ENCODE measurements at regions not wholly inside any gene's neighbourhood (a gene's known extent, or its start where the extent isn't known, plus 50 kb on each side); places are given as distances from the start of the nearest gene placed in this dataset.

DNA sequence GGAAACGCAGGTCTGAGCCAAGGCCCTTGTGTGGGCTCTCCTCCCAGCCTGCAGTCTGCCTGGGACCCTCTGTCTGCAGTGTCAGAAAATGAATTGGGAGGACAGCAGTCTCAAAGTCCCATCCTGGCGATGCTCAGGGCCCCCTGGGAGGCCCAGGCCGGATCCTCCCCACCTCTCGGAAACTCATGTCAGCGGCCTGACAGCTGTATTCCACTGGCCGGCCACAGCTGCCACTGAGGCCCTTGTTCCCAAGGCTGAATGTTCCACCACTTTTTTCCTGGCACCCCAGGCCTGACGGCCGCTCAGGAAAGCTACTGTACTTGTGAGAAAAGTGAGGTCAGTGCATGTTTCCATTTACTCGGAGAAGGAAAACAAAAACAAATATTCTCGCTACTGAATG is 180.0 kb downstream of the FGF18 start:
- H3K4me3 ChIP-seq = no peak overlapping the region
- H3K27ac ChIP-seq = no peak overlapping the region

DNA sequence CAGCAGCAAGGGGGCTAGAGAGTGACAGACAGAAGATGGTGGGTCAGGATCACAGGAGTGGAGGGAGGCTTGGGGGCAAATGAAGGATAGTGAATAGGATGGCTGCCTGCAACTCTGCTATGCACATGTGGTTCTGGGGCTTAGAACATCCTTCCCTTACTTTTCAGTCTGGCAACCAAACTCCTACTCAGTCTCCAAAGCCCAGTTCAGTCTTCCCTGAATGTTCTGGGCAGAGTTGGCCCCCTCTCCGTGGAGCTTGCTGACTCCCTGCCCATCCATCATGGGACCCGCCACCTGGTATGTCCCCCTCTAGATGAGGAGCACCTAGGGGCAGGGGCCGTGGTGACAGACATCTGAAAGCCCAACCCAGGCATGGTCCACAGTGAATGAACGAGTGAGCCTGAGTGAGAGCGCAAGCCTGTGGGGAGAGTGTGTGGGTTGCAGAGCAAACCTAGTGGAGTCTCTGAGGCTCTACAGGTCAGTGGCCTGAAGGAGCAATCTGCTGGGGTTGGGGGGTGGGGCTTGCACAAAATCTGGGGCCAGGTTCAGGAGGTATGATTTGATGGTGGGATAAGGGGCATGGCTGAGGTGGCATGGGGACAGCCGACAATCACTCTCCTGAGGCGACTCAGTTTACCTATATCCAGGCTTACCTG is 180.6 kb downstream of the FGF18 start:
- Histone ChIP-seq H3K4me3 (no peak overlapping the region), H3K27ac (no peak overlapping the region)

DNA sequence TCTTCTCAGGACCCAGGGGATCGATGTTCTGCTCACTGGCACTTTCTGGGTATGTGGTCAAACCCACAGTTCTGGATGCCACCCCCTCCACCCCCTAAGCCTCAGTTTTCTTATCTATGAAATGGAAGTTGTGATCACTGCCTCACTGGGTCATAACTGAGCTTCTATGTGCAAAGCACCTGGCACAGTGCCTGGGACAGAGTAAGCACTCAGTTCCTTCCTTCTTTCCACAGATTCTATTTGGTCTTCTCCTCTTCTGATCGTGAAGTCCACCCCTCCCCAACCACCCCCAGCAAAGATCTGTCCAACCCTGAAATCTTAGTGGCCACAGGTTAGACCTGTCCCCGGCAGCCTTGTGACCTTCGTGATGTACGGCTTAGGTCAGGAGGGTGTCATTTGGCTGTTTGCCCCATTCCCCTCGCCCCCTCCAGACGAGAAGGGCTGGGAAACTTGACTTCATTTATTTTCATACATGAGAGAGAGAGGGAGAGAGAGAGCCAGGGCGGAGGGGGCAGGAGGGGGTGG is 181.4 kb downstream of the FGF18 start:
- no peak overlapping the region for H3K27ac ChIP-seq
- H3K4me3 ChIP-seq = no peak overlapping the region

GRCh38 chr5:171601266-171601881 is 181.9 kb downstream of the FGF18 start:
- Histone ChIP-seq H3K4me3 (no peak overlapping the region), H3K27ac (no peak overlapping the region)

DNA sequence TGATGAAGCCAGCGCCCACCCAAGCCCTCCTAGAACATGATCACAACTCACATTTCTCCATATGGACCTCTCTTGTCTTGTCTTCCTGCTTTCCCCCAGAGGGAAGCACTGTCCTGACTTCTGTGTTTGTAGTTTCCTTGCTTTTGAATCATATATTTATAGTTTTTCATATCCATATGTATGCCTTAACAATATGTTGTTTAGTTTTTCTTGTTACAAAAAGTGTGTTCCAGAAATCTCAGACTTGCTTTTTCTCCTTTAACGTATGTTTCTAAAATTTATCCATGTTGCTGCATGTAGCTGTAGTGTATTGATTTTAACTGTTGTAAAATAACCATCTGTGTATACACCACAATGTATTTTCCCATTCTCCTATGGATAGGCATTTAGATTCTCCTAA is 182.0 kb upstream of the SMIM23 start:
- H3K27ac ChIP-seq = no peak overlapping the region
- H3K4me3 ChIP-seq = no peak overlapping the region

DNA sequence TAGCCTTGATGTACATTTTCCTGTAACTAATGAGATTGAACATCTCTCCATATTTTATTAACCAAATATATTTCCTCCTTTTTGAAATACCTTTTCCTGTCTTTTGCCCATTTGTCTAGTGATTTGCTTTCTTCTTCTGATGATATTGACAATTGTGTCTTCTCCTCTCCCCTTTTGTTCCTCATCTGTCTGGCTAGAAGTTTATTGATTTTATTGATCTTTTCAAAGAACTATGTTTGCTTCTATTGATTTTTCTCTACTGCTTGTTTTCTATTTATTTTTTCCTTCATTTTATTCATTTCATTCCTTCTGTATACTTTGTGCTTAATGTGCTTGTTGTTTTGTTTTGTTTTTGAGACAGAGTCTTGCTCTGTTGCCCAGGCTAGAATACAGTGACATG is 181.4 kb upstream of the SMIM23 start:
- Histone ChIP-seq H3K27ac (no peak overlapping the region), H3K4me3 (no peak overlapping the region)

GRCh38 chr5:171606414-171607024 is 179.1 kb upstream of the SMIM23 start:
- H3K27ac ChIP-seq = no peak overlapping the region
- no peak overlapping the region for H3K4me3 ChIP-seq

- Histone ChIP-seq H3K4me3 (no peak overlapping the region), H3K27ac (no peak overlapping the region)
These were observed 177.8 kb upstream of the SMIM23 start for GRCh38 chr5:171607863-171608262.

- no peak overlapping the region for H3K4me3 ChIP-seq
These were observed 175.7 kb upstream of the SMIM23 start for GRCh38 chr5:171609806-171610452.

GRCh38 chr5:171610686-171611085 is 174.9 kb upstream of the SMIM23 start:
- Histone ChIP-seq H3K27ac (no peak overlapping the region), H3K4me3 (no peak overlapping the region)

More at GRCh38 chr5:171609806-171610452, 175.7 kb upstream of the SMIM23 start:
- H3K27ac ChIP-seq = no peak overlapping the region

GRCh38 chr5:171612749-171613148 is 172.9 kb upstream of the SMIM23 start:
- H3K27ac ChIP-seq = no peak overlapping the region
- no peak overlapping the region for H3K4me3 ChIP-seq

DNA sequence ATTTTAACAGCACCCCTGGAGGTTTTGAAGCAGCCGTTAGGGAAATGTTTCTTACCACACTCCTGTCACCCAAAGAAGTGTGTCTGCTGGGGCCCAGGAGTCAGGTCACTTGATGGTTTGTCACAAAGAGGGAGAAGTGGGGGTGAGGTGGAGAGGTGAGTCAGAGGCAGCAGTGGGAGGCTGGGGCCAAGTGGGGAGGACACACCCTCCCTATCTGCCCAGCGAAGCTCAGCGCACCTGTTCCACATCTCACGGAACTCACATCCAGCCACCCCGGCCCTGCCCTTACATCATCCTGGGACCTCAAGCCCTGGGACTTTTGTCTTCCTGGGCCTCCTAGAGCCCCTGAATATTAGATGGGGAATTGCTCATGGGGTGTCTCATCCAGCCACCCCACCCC is 171.1 kb upstream of the SMIM23 start:
- Histone ChIP-seq H3K4me3 (no peak overlapping the region), H3K27ac (no peak overlapping the region)

- H3K4me3 ChIP-seq = no peak overlapping the region
- no peak overlapping the region for H3K27ac ChIP-seq
These were observed 170.5 kb upstream of the SMIM23 start for GRCh38 chr5:171614971-171615653.

DNA sequence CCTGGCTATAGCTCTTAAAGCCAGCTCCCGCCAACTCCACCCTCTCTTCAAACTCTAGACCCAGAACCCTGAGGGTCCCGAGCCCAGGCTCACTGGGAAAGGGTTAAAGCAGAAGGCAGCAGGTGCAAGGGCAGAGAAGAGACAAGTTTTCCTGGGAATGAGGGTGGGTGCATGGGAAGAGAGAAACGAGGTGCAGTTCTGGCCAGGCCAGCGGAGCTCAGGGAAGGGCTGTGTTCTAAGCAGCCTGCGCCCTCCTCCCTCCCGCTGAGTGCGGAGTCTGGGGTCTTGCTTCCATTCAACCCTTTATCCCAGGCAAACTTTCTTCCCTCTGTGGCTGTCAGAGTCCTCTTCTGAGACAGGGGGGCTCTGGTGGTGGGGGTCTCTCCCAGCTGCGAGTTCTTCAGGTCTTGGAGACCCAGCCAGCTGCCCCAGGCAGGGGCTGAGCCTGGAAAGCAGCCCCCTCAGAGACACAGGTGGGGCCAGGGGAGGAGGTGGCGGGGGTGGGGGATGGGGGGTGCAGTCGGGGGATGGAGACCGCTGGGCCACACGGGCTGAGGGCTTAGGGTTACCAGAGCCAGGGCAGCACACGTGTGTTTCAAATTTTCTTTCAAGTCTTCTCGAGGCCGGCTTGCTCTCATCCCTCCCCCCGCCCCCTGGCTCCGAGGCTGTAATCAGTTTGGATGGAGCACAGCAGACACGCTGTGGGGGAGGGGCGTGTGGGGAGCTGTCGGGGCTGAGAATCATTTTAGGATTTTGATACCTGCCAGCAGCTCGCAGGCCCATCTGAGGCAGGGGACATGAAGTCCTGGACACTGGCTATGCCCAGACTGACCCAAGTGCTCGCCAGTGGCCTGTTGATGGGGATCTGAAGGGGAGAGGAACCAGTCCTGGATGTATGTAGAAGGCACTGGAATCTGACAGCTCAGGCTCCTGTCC is 169.6 kb upstream of the SMIM23 start:
- no peak overlapping the region for H3K27ac ChIP-seq
- no peak overlapping the region for H3K4me3 ChIP-seq

- Histone ChIP-seq H3K4me3 (no peak overlapping the region), H3K27ac (no peak overlapping the region)
These were observed 168.4 kb upstream of the SMIM23 start for GRCh38 chr5:171617266-171617665.

DNA sequence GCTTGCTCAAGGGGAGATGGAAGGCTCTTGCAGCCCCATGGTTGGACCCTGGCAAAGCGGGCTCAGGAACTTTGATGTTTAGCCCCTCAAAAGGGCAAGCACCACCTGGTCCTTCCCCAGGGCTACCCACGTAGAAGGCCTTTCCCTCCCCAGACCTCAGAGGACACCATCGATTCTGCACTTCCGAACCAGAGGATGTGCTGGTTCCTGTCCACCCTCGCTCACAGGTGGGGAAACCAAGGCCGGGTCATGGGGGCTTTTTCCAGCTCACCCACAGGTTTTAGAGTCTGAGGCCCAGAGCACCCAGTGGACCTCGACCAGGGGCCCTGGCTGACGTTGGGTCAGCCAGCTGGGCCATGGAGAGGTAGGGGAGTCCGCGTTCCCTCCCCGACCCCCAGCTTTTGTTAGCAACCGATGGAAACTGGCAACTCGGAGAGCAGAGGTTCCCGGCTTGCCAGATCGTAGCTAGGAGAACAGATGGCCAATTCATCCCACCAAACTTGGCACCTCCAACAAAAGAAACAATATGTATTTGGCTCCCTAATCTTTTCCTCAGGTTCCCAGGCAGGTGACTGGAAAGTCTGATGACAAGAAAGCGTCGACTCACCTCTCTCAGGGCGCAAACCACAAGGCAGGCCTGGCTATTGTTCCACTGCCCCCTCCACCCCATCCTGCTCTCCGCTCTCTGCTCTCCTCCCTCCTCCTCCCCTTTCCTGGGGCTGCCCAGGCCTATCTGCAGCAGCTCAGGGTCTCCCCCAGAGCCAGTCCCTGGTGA is 167.6 kb upstream of the SMIM23 start:
- no peak overlapping the region for H3K27ac ChIP-seq
- no peak overlapping the region for H3K4me3 ChIP-seq

DNA sequence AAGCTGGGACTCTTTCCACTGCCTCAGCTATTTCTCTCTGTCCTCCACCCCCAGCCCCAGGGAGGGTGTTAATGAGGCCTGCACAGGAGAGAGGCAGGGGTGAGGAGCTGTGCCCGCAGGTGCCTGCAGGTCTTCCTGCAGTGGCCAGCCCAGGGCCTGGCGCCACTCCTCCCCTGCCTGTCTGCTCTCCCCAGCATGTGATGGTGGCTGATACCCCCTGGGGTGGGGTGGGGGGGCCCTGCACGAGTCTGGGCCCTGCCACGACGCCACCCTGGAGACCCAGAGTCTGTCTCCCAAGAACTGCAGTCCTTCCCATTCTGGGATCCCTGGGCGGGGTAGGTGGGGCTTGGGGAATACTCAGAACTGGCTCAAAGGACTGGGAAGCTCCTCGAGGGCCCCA is 166.4 kb upstream of the SMIM23 start:
- no peak overlapping the region for H3K4me3 ChIP-seq
- H3K27ac ChIP-seq = no peak overlapping the region

GRCh38 chr5:171619744-171620143 is 165.9 kb upstream of the SMIM23 start:
- no peak overlapping the region for H3K4me3 ChIP-seq
- no peak overlapping the region for H3K27ac ChIP-seq
